Heart right ventricle (tissue), 16 donors: ENCODE measurements at regions not wholly inside any gene's neighbourhood (a gene's known extent, or its start where the extent isn't known, plus 50 kb on each side); places are given as distances from the start of the nearest gene placed in this dataset.

Experiments
- ATAC-seq, 8 donors: fragments of 200-7000 bp; cut with Tn5 transposase; one replicate each; pipeline ENCODE4 v1.9.1; 2020; ENCODE audit warnings: mild to moderate bottlenecking in 8 of 8, moderate library complexity in 8 of 8, moderate number of reproducible peaks in 1 of 8
- DNase-seq, 2 donors: peaks; one replicate each; pipeline ENCODE4 v3.0.0-alpha.2; 2020
- H3K27ac ChIP-seq, 10 donors: fragments of 200-600 bp; sonication (generic) in 2 of 10; one replicate each; pipeline versions ENCODE4 v1.5.0 to v1.8.0; 2020 to 2022; ENCODE audit warnings: mild to moderate bottlenecking in 3 of 10
- H3K27me3 ChIP-seq, 7 donors: fragments of 200-600 bp; one replicate each; pipeline ENCODE4 v1.8.0; 2021 to 2022; ENCODE audit warnings: mild to moderate bottlenecking in 2 of 7
- H3K36me3 ChIP-seq, 9 donors: fragments of 200-600 bp; sonication (generic) in 1 of 9; one replicate each; pipeline versions ENCODE4 v1.5.0 to v1.8.0; 2020 to 2022; ENCODE audit warnings: mild to moderate bottlenecking in 2 of 9
- H3K4me1 ChIP-seq, 9 donors: fragments of 200-600 bp; sonication (generic) in 1 of 9; one replicate each; pipeline versions ENCODE4 v1.5.0 to v1.8.0; 2020 to 2022; ENCODE audit warnings: mild to moderate bottlenecking in 4 of 9
- H3K4me3 ChIP-seq, 10 donors: fragments of 200-600 bp; sonication (generic) in 2 of 10; one replicate each; pipeline versions ENCODE4 v1.5.0 to v1.8.0; 2020 to 2022; ENCODE audit warnings: mild to moderate bottlenecking in 7 of 10, moderate library complexity in 2 of 10
- H3K9me3 ChIP-seq, 11 donors: fragments of 200-600 bp in 10 of 11; sonication (generic) in 2 of 11; one replicate each; pipeline versions ENCODE4 v1.5.0 to v1.8.0; 2013 to 2022; ENCODE audit warnings: mild to moderate bottlenecking in 2 of 11, control low read depth in 1 of 11, moderate library complexity in 1 of 11
- WGBS, 2 donors: extraction: QIAGEN DNeasy Blood & Tissue Kit; methylation state at CpG; one replicate each; pipeline ENCODE4 v1.1.7; 2013; ENCODE audit warnings: inconsistent platforms in 1 of 2; 5-methylcytosine and 5-hydroxymethylcytosine counted together
- intact Hi-C, 10 donors: fragments of 100-400 bp; cut with DNase I; formaldehyde crosslinking; loops; one replicate each; pipeline versions ENCODE4 v1.11.1 to v1.14.2; 2022
- TF ChIP-seq, protein P1 (sequence below), 9 donors: fragments of 200-600 bp; sonication (generic) in 2 of 9; IDR thresholded peaks; one replicate each; pipeline versions ENCODE4 v1.5.0 to v1.8.0; 2021 to 2022; ENCODE audit warnings: antibody characterized with exemption in 9 of 9, mild to moderate bottlenecking in 5 of 9, moderate library complexity in 1 of 9
- donor health status: Arrhythmogenic right ventricular cardiomyopathy.
- donor health status: ischemic (EF 13 %, LVEDD 7.1; RV severe dilation, severe dysfunction).
- donor health status: healthy with polysubstance abuse.
- donor health status: DM: no; HTN: yes; CAD: no.
- donor health status: DM: no; HTN: no; CAD: no.
- donor health status: ischemic (EF 25% LVEDD 6.9; RV normal size, moderate dysfunction).
- donor health status: ischemic (EF 25% LVEDD 5.7; RV mildly dilated, moderate dysfunction).
- donor health status: healthy.
- donor health status: DM: yes; HTN: yes; CAD: no.
- donor health status: Ischemic cardiomyopathy.
- donor health status: ischemic (EF 35%, LVEDD 5.7; RV mildly dilated, moderate dysfunction).
- donor health status: nonischemic (EF 11% LVEDD 7.7; RV severe dilation, severe dysfunction).
- donor health status: DM: yes; HTN: yes; CAD: no.
- donor health status: PGD.
- donor health status: ischemic (EF 29% LVEDD 5.4; RV normal size, mild dysfunction).
- donor health status: nonischemic (EF 23%, LVEDD 6.1; RV moderate dilation, normal function).

GRCh38 chr12:92513231-92513730 lies 189.5 kb upstream of the PLEKHG7 start:
- Histone ChIP-seq H3K27me3 (no peaks in the 10 kb centered on the region), H3K4me3 (no peak overlapping the region), H3K9me3 (peaks cover 0 to 6% (median 0%) of the 10 kb centered on the region in 11 donors), H3K27ac (peak overlapping the region in 1 of 10 donors; percentile 56), H3K36me3 (no peaks in the 10 kb centered on the region), H3K4me1 (peaks cover 0 to 30% (median 0%) of the 10 kb centered on the region in 9 donors)
- 94% methylated on average over 2 of the region's 2 CpGs for WGBS, 2 donors
- no peak for ATAC-seq
- TF ChIP-seq, protein P1, sequence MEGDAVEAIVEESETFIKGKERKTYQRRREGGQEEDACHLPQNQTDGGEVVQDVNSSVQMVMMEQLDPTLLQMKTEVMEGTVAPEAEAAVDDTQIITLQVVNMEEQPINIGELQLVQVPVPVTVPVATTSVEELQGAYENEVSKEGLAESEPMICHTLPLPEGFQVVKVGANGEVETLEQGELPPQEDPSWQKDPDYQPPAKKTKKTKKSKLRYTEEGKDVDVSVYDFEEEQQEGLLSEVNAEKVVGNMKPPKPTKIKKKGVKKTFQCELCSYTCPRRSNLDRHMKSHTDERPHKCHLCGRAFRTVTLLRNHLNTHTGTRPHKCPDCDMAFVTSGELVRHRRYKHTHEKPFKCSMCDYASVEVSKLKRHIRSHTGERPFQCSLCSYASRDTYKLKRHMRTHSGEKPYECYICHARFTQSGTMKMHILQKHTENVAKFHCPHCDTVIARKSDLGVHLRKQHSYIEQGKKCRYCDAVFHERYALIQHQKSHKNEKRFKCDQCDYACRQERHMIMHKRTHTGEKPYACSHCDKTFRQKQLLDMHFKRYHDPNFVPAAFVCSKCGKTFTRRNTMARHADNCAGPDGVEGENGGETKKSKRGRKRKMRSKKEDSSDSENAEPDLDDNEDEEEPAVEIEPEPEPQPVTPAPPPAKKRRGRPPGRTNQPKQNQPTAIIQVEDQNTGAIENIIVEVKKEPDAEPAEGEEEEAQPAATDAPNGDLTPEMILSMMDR (IDR thresholded peaks at IDR 0.05), result no peak
- intact Hi-C loops, result no loop called here
- no peak for DNase-seq

- peaks cover 0 to 6% (median 0%) of the 10 kb centered on the region in 11 donors for H3K9me3 ChIP-seq
- H3K36me3 ChIP-seq, result no peaks in the 10 kb centered on the region
- H3K4me1 ChIP-seq, result peaks cover 0 to 36% (median 2%) of the 10 kb centered on the region in 9 donors
- no peaks in the 10 kb centered on the region for H3K27me3 ChIP-seq
- H3K27ac ChIP-seq, result peak overlapping the region in 2 of 10 donors; percentile 5 to 56
- H3K4me3 ChIP-seq, result no peak overlapping the region
- ATAC-seq, result peak in 1 of 8 donors; percentile 63
- DNase-seq, result no peak
- intact Hi-C loops, result no loop called here
- WGBS, 2 donors, result 72 to 78% methylated on average over 5 of the region's 5 CpGs
- TF ChIP-seq, protein P1 (IDR thresholded peaks at IDR 0.05), result no peak
Observed at GRCh38 chr12:92511786-92512185, 191.0 kb upstream of the PLEKHG7 start.

GRCh38 chr12:92509156-92509738 lies 193.5 kb upstream of the PLEKHG7 start:
- H3K36me3 ChIP-seq, result no peaks in the 10 kb centered on the region
- WGBS, 2 donors, result 68% methylated on average over 2 of the region's 2 CpGs
- intact Hi-C loops, result loop anchor here in 5 of 10 donors (5.0 to 10.0 kb wide), 8 partner anchors 33 to 416 kb away; partner anchors contain the start of genes BTG1 (in 2 of the 5) and EEA1 (in 1 of the 5)
- H3K4me1 ChIP-seq, result peaks cover 11 to 61% (median 26%) of the 10 kb centered on the region in 9 donors
- no peak overlapping the region for H3K4me3 ChIP-seq
- no peak for DNase-seq
- peaks cover 0 to 6% (median 0%) of the 10 kb centered on the region in 11 donors for H3K9me3 ChIP-seq
- H3K27ac ChIP-seq, result no peak overlapping the region
- no peaks in the 10 kb centered on the region for H3K27me3 ChIP-seq
- ATAC-seq, result no peak
- TF ChIP-seq, protein P1 (IDR thresholded peaks at IDR 0.05), result no peak

- Histone ChIP-seq H3K4me1 (peaks cover 14 to 68% (median 44%) of the 10 kb centered on the region in 9 donors), H3K36me3 (no peaks in the 10 kb centered on the region), H3K27ac (peak overlapping the region in 7 of 10 donors; percentile 73 to 95 (median 83)), H3K27me3 (no peaks in the 10 kb centered on the region), H3K4me3 (no peak overlapping the region), H3K9me3 (no peaks in the 10 kb centered on the region)
- DNase-seq (no peak), ATAC-seq (no peak)
- intact Hi-C loops, result loop anchor here in 5 of 10 donors (5.0 to 10.0 kb wide), 8 partner anchors 35 to 418 kb away; partner anchors contain the start of genes BTG1 (in 2 of the 5) and EEA1 (in 1 of the 5)
- TF ChIP-seq, protein P1 (IDR thresholded peaks at IDR 0.05), result no peak
- WGBS, 2 donors, result 73 to 93% methylated on average over 3 of the region's 3 CpGs
Observed at GRCh38 chr12:92506891-92507290, 195.9 kb upstream of the PLEKHG7 start.
